ENCODE measurements at regions not wholly inside any gene's neighbourhood (a gene's known extent, or its start where the extent isn't known, plus 50 kb on each side); places are given as distances from the start of the nearest gene placed in this dataset.

DNA sequence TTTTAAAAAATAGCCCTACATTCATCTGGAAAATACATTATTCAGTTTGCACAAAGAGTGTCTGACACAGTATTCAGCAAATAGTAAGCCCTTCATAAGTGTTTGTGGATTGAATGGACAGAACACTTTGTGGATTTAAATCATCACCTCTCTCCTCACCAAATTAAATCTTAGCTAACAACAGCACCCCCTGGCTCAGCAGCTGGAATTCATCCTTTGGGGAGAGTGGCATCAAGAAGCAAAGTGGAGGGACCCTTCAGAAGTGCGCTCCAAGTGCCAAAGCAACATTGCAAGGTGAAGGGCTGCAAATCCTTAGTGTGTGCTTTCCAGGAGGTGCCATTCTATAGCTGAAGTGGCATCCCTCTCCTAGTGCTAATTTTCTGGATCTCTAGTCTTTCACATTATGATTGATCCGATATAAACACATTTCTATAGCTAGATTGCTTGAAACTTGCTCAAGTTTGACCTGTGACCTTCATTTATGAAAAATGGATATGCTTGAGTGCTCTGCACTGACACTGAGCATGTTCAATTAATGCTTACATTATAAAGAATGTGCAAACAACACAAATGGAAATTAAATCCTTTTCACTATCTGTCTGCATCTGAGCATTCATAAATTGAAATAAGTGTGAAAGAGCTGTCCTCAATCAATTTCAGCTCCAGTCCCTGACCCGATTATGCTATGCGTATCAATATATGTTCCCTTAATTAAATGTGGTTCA lies 891.7 kb downstream of the C6orf118 start:
- TF ChIP-seq, protein P1, sequence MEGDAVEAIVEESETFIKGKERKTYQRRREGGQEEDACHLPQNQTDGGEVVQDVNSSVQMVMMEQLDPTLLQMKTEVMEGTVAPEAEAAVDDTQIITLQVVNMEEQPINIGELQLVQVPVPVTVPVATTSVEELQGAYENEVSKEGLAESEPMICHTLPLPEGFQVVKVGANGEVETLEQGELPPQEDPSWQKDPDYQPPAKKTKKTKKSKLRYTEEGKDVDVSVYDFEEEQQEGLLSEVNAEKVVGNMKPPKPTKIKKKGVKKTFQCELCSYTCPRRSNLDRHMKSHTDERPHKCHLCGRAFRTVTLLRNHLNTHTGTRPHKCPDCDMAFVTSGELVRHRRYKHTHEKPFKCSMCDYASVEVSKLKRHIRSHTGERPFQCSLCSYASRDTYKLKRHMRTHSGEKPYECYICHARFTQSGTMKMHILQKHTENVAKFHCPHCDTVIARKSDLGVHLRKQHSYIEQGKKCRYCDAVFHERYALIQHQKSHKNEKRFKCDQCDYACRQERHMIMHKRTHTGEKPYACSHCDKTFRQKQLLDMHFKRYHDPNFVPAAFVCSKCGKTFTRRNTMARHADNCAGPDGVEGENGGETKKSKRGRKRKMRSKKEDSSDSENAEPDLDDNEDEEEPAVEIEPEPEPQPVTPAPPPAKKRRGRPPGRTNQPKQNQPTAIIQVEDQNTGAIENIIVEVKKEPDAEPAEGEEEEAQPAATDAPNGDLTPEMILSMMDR (IDR thresholded peaks at IDR 0.05; ENCODE audit: insufficient read depth, low read length, poor library complexity, severe bottlenecking): no peak
- DNase-seq (ENCODE audit: low read depth): no peak
- no peaks in the 10 kb centered on the region for H3K27me3 ChIP-seq (ENCODE audit: control insufficient read depth, insufficient read depth, low read length)

DNA sequence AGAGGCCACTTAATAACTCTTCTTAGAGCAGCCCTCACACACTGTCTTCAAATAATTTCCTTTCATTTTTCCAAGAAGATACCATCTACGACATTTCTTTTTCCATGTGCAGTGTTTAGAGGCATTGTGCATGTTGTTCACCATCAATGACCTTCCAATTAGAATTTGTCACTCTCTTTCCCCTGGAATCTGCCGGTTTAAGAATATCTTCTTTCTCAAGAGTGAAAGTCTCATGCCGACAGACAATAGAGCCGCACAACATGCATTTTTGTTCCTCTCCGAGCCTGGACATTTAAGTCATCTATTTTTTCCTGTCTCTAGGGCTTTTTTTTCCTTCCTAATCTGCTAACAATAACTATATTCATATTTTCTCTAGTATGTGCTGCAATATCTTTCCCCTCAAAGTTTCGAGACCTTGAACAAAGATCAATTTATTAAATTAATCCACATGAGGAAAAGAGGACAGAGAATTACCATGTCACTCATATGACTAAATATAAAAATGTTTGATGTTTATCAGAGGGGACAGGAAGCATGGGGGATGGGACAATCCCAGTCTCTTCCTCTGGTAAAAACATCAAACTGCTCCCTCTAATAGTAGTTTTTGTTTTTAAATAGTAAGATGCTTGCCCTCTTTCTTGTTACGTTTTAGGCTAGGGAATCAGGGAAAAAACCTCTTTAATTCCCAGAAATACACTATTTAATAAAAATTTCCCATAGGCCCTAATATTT lies 893.4 kb downstream of the C6orf118 start:
- H3K27me3 ChIP-seq (ENCODE audit: control insufficient read depth, insufficient read depth, low read length): no peaks in the 10 kb centered on the region
- no peak for DNase-seq (ENCODE audit: low read depth)
- TF ChIP-seq, protein P1 (IDR thresholded peaks at IDR 0.05; ENCODE audit: insufficient read depth, low read length, poor library complexity, severe bottlenecking): no peak
- H3K36me3 ChIP-seq (ENCODE audit: control insufficient read depth, insufficient read depth, low read length): no peaks in the 10 kb centered on the region
- H3K4me3 ChIP-seq (ENCODE audit: low read depth, low read length): no peak overlapping the region

More for the DNA sequence above, 891.7 kb downstream of the C6orf118 start:
- H3K4me3 ChIP-seq (ENCODE audit: low read depth, low read length): no peak overlapping the region
- H3K36me3 ChIP-seq (ENCODE audit: control insufficient read depth, insufficient read depth, low read length): no peaks in the 10 kb centered on the region

DNA sequence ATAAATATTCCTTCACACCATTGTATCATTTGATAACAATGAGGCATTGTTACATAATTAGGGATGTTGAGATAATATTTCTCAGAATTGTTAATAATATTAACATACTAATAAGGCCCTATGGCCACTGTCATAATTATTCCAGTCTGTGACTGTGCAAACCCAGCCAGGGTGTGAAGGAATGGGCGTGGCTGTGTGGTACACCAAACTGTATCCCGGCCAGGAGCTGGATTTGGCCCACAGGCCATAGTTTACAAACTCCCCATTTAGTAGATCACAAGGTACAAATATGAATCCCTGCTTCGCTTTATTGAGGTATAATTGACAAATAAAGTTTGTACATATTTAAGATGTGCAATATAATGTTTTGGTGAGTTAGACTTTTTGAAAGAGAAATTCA lies 894.7 kb downstream of the C6orf118 start:
- H3K27me3 ChIP-seq (ENCODE audit: control insufficient read depth, insufficient read depth, low read length): no peaks in the 10 kb centered on the region
- H3K36me3 ChIP-seq (ENCODE audit: control insufficient read depth, insufficient read depth, low read length): no peaks in the 10 kb centered on the region
- DNase-seq (ENCODE audit: low read depth): no peak
- no peak overlapping the region for H3K4me3 ChIP-seq (ENCODE audit: low read depth, low read length)
- TF ChIP-seq, protein P1 (IDR thresholded peaks at IDR 0.05; ENCODE audit: insufficient read depth, low read length, poor library complexity, severe bottlenecking): no peak

DNA sequence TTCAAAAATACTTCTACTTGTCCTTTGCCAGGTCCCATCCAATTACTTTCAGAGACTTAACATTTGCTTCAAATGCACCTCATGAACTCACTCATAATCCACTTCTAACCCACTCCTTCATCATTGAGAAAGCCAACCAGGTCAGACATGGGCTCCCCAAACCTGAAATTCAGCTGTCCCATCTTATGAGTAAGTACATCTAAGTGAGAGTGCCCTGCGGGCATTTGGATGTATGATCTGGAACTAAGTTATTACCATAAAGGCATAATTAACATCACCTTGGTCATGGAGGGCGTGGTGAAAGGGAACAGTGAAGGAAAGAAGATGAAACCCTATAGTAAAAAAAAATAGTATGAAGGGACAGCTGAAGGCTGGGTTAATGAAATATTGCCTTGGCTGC lies 896.8 kb downstream of the C6orf118 start:
- H3K4me3 ChIP-seq (ENCODE audit: low read depth, low read length): no peak overlapping the region
- H3K36me3 ChIP-seq (ENCODE audit: control insufficient read depth, insufficient read depth, low read length): no peaks in the 10 kb centered on the region
- DNase-seq (ENCODE audit: low read depth): no peak
- no peaks in the 10 kb centered on the region for H3K27me3 ChIP-seq (ENCODE audit: control insufficient read depth, insufficient read depth, low read length)
- TF ChIP-seq, protein P1 (IDR thresholded peaks at IDR 0.05; ENCODE audit: insufficient read depth, low read length, poor library complexity, severe bottlenecking): no peak

DNA sequence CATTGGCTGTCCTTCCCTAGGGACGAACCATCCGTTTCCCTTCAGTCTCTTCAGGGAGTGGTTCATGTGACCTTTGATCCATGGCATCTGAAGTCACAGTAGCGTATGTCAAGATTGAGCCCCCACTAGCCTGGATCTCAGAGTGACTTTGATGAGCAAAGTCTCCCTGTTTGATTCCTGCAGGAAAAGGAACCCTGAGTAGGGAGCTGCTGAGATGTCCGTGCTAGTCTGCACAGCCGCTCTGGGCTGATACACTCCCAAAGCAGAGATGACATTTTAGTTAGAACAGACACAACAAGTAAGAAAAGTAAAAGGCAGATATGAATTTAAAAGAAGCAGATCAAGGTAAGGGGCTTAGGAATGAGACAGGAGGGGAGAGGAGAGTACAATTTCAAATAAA lies 899.4 kb downstream of the C6orf118 start:
- DNase-seq (ENCODE audit: low read depth): no peak
- Histone ChIP-seq H3K4me3 (ENCODE audit: low read depth, low read length) (no peak overlapping the region), H3K27me3 (ENCODE audit: control insufficient read depth, insufficient read depth, low read length) (no peaks in the 10 kb centered on the region), H3K36me3 (ENCODE audit: control insufficient read depth, insufficient read depth, low read length) (no peaks in the 10 kb centered on the region)
- TF ChIP-seq, protein P1 (IDR thresholded peaks at IDR 0.05; ENCODE audit: insufficient read depth, low read length, poor library complexity, severe bottlenecking): no peak
